ENCODE measurements at regions not wholly inside any gene's neighbourhood (a gene's known extent, or its start where the extent isn't known, plus 50 kb on each side); places are given as distances from the start of the nearest gene placed in this dataset.

- TF ChIP-seq ATF4 (CRISPR knock-in tag; IDR thresholded peaks at IDR 0.05) (no peak; a peak in 1 of 4 replicates), ERF (CRISPR knock-in tag; IDR thresholded peaks at IDR 0.05) (peak; percentile 81), ASH2L (IDR thresholded peaks at IDR 0.05; ENCODE audit: insufficient read length, low read depth, low read length) (peak; percentile 24), MYC (CRISPR knock-in tag; IDR thresholded peaks at IDR 0.05; ENCODE audit: borderline replicate concordance) (peak; percentile 95), FOXO1 (CRISPR knock-in tag; IDR thresholded peaks at IDR 0.05) (peak; percentile 63; the same call in 1 of the 2 replicates), TSC22D2 (CRISPR knock-in tag; IDR thresholded peaks at IDR 0.05; ENCODE audit: borderline replicate concordance) (no peak), ZBTB37 (CRISPR knock-in tag; IDR thresholded peaks at IDR 0.05) (no peak), ETV6 (CRISPR knock-in tag; conservative IDR thresholded peaks at IDR 0.05) (no peak), ZFP36L1 (CRISPR knock-in tag; IDR thresholded peaks at IDR 0.05) (0 out of 2 replicates have a peak, but pooled peaks have one; percentile 40), ZNF44 (CRISPR knock-in tag; IDR thresholded peaks at IDR 0.05) (no peak), RNF2 (conservative IDR thresholded peaks at IDR 0.05; ENCODE audit: low read depth) (peak; percentile 67; the same call in 1 of the 2 replicates), MAX (IDR thresholded peaks at IDR 0.05) (peak; percentile 74), ZMAT3 (CRISPR knock-in tag; conservative IDR thresholded peaks at IDR 0.05) (peak; percentile 66; the same call in 1 of the 2 replicates), HOMEZ (CRISPR knock-in tag; IDR thresholded peaks at IDR 0.05; ENCODE audit: low read depth) (0 out of 2 replicates have a peak, but pooled peaks have one; percentile 48), YEATS2 (CRISPR knock-in tag; IDR thresholded peaks at IDR 0.05; ENCODE audit: borderline replicate concordance) (peak; percentile 26; the same call in 1 of the 2 replicates), ZNF563 (CRISPR knock-in tag; IDR thresholded peaks at IDR 0.05) (0 out of 2 replicates have a peak, but pooled peaks have one; percentile 46), ZFP90 (CRISPR knock-in tag; IDR thresholded peaks at IDR 0.05; ENCODE audit: borderline replicate concordance) (peak; percentile 53; the same call in 1 of the 2 replicates), IRF2 (CRISPR knock-in tag; IDR thresholded peaks at IDR 0.05) (peak; percentile 63; the same call in 1 of the 2 replicates), IRF1 (CRISPR knock-in tag; IDR thresholded peaks at IDR 0.05; ENCODE audit: low read depth) (no peak), NFYC (CRISPR knock-in tag; IDR thresholded peaks at IDR 0.05) (no peak), ZNF616 (CRISPR knock-in tag; IDR thresholded peaks at IDR 0.05; ENCODE audit: low read depth) (no peak), BRCA1 (CRISPR knock-in tag; IDR thresholded peaks at IDR 0.05) (peak; percentile 88), NR2F6 (IDR thresholded peaks at IDR 0.05) (no peak), NR2F6 (CRISPR knock-in tag; IDR thresholded peaks at IDR 0.05) (peak; percentile 59), ZNF639 (CRISPR knock-in tag; conservative IDR thresholded peaks at IDR 0.05) (no peak), NFE2L1 (CRISPR knock-in tag; IDR thresholded peaks at IDR 0.05; ENCODE audit: borderline replicate concordance) (no peak)
Measured at GRCh38 chr13:97109841-97110492, 112.2 kb upstream of the MBNL2 start (continued).
